Mucosa of rectum (tissue), 2 donors: ENCODE measurements at regions not wholly inside any gene's neighbourhood (a gene's known extent, or its start where the extent isn't known, plus 50 kb on each side); places are given as distances from the start of the nearest gene placed in this dataset.

ENCODE experiments used
- H3K27ac ChIP-seq, 2 donors: one replicate each; pipeline ENCODE4 v1.7.0; 2013; ENCODE audit warnings: inconsistent platforms in 2 of 2, low read depth in 2 of 2, low read length in 2 of 2
- H3K27me3 ChIP-seq, 2 donors: one replicate each; pipeline ENCODE4 v1.7.0; 2013; ENCODE audit warnings: low read length in 2 of 2; ENCODE audit not compliant: control insufficient read depth in 2 of 2, insufficient read depth in 2 of 2
- H3K36me3 ChIP-seq, 2 donors: one replicate each; pipeline ENCODE4 v1.7.0; 2013; ENCODE audit warnings: low read length in 2 of 2; ENCODE audit not compliant: control insufficient read depth in 2 of 2, insufficient read depth in 2 of 2
- H3K4me1 ChIP-seq, 2 donors: one replicate each; pipeline ENCODE4 v1.7.0; 2013; ENCODE audit warnings: low read length in 2 of 2, mild to moderate bottlenecking in 1 of 2; ENCODE audit not compliant: control insufficient read depth in 2 of 2, insufficient read depth in 2 of 2
- H3K4me3 ChIP-seq, 2 donors: one replicate each; pipeline ENCODE4 v1.7.0; 2013; ENCODE audit warnings: low read length in 2 of 2
- H3K9ac ChIP-seq, 2 donors: one replicate each; pipeline ENCODE4 v1.7.0; 2013; ENCODE audit warnings: low read length in 2 of 2, low read depth in 1 of 2, mild to moderate bottlenecking in 1 of 2
- H3K9me3 ChIP-seq, 2 donors: one replicate each; pipeline ENCODE4 v1.7.0; 2013; ENCODE audit warnings: low read length in 2 of 2; ENCODE audit not compliant: control insufficient read depth in 2 of 2
- donor health status: healthy.
- donor health status: Normal muscosa, but diverticular disease.

GRCh38 chr7:17075601-17076255 is 193.9 kb upstream of the AGR3 start:
- no peak overlapping the region for H3K27ac ChIP-seq

GRCh38 chr7:17078298-17078697 is 196.5 kb upstream of the AGR3 start:
- no peaks in the 10 kb centered on the region for H3K27me3 ChIP-seq
- no peak overlapping the region for H3K4me3 ChIP-seq
- H3K9me3 ChIP-seq = no peaks in the 10 kb centered on the region
- no peak overlapping the region for H3K27ac ChIP-seq
- H3K36me3 ChIP-seq = no peaks in the 10 kb centered on the region
- H3K9ac ChIP-seq = no peak overlapping the region
- no peaks in the 10 kb centered on the region for H3K4me1 ChIP-seq

More at GRCh38 chr7:17075601-17076255, 193.9 kb upstream of the AGR3 start:
- no peaks in the 10 kb centered on the region for H3K36me3 ChIP-seq
- H3K9me3 ChIP-seq = no peaks in the 10 kb centered on the region
- no peak overlapping the region for H3K4me3 ChIP-seq
- no peak overlapping the region for H3K9ac ChIP-seq
- no peaks in the 10 kb centered on the region for H3K27me3 ChIP-seq
- H3K4me1 ChIP-seq = no peaks in the 10 kb centered on the region

- Histone ChIP-seq H3K9ac (no peak overlapping the region), H3K9me3 (no peaks in the 10 kb centered on the region), H3K4me3 (no peak overlapping the region), H3K36me3 (no peaks in the 10 kb centered on the region), H3K27ac (peak overlapping the region in 1 of 2 donors; percentile 37), H3K27me3 (no peaks in the 10 kb centered on the region), H3K4me1 (no peaks in the 10 kb centered on the region)
These were observed 201.8 kb upstream of the AGR3 start for GRCh38 chr7:17083392-17084165.

GRCh38 chr7:17084166-17084475 is 202.3 kb upstream of the AGR3 start:
- no peaks in the 10 kb centered on the region for H3K9me3 ChIP-seq
- H3K27me3 ChIP-seq = no peaks in the 10 kb centered on the region
- H3K36me3 ChIP-seq = no peaks in the 10 kb centered on the region
- H3K9ac ChIP-seq = no peak overlapping the region
- H3K4me3 ChIP-seq = no peak overlapping the region
- H3K4me1 ChIP-seq = no peaks in the 10 kb centered on the region
- no peak overlapping the region for H3K27ac ChIP-seq

GRCh38 chr7:17085186-17085585 is 203.4 kb upstream of the AGR3 start:
- no peaks in the 10 kb centered on the region for H3K27me3 ChIP-seq
- no peaks in the 10 kb centered on the region for H3K4me1 ChIP-seq
- no peaks in the 10 kb centered on the region for H3K36me3 ChIP-seq
- H3K9ac ChIP-seq = no peak overlapping the region
- H3K27ac ChIP-seq = no peak overlapping the region
- H3K9me3 ChIP-seq = no peaks in the 10 kb centered on the region
- H3K4me3 ChIP-seq = no peak overlapping the region

- no peaks in the 10 kb centered on the region for H3K36me3 ChIP-seq
- no peak overlapping the region for H3K4me3 ChIP-seq
- no peak overlapping the region for H3K27ac ChIP-seq
- no peaks in the 10 kb centered on the region for H3K9me3 ChIP-seq
- no peaks in the 10 kb centered on the region for H3K27me3 ChIP-seq
- H3K9ac ChIP-seq = no peak overlapping the region
- H3K4me1 ChIP-seq = no peaks in the 10 kb centered on the region
These were observed 204.6 kb upstream of the AGR3 start for GRCh38 chr7:17086403-17086802.

GRCh38 chr7:17090751-17091150 is 207.7 kb upstream of the AHR start:
- Histone ChIP-seq H3K4me1 (no peaks in the 10 kb centered on the region), H3K9ac (no peak overlapping the region), H3K36me3 (no peaks in the 10 kb centered on the region), H3K9me3 (no peaks in the 10 kb centered on the region), H3K27ac (no peak overlapping the region), H3K27me3 (no peaks in the 10 kb centered on the region), H3K4me3 (no peak overlapping the region)

GRCh38 chr7:17093461-17093860 is 205.0 kb upstream of the AHR start:
- Histone ChIP-seq H3K4me1 (no peaks in the 10 kb centered on the region), H3K36me3 (no peaks in the 10 kb centered on the region), H3K4me3 (no peak overlapping the region), H3K27ac (no peak overlapping the region), H3K27me3 (no peaks in the 10 kb centered on the region), H3K9ac (no peak overlapping the region), H3K9me3 (no peaks in the 10 kb centered on the region)

GRCh38 chr7:17094963-17095574 is 203.4 kb upstream of the AHR start:
- H3K9ac ChIP-seq = no peak overlapping the region
- no peaks in the 10 kb centered on the region for H3K36me3 ChIP-seq
- no peaks in the 10 kb centered on the region for H3K27me3 ChIP-seq
- H3K9me3 ChIP-seq = no peaks in the 10 kb centered on the region
- no peak overlapping the region for H3K4me3 ChIP-seq
- no peak overlapping the region for H3K27ac ChIP-seq
- peaks cover 0 to 5% of the 10 kb centered on the region in 2 donors for H3K4me1 ChIP-seq

- Histone ChIP-seq H3K9ac (no peak overlapping the region), H3K27ac (no peak overlapping the region), H3K4me3 (no peak overlapping the region), H3K4me1 (peaks cover 0 to 5% of the 10 kb centered on the region in 2 donors), H3K36me3 (no peaks in the 10 kb centered on the region), H3K9me3 (no peaks in the 10 kb centered on the region), H3K27me3 (no peaks in the 10 kb centered on the region)
These were observed 202.5 kb upstream of the AHR start for GRCh38 chr7:17095931-17096330.
